ENCODE measurements at regions not wholly inside any gene's neighbourhood (a gene's known extent, or its start where the extent isn't known, plus 50 kb on each side); places are given as distances from the start of the nearest gene placed in this dataset.

GRCh38 chr3:182136008-182136910, 424.5 kb downstream of the SOX2 start:
- Mint-ChIP-seq H3K27me3 (peaks cover 15% of the 10 kb centered on the region), H3K9me3 (ENCODE audit: low read depth) (no peaks in the 10 kb centered on the region), H3K27ac (no peak overlapping the region), H3K36me3 (ENCODE audit: insufficient read depth) (no peaks in the 10 kb centered on the region), H3K4me1 (ENCODE audit: low read depth) (peaks cover 15% of the 10 kb centered on the region), H3K4me3 (ENCODE audit: low read depth) (no peak overlapping the region)
- DNase-seq (ENCODE audit: low spot score, unreplicated experiment): no peak
- no peak for TF ChIP-seq CTCF (IDR thresholded peaks at IDR 0.05; ENCODE audit: unreplicated experiment)

GRCh38 chr3:182138393-182138792, 426.7 kb downstream of the SOX2 start:
- Mint-ChIP-seq H3K36me3 (ENCODE audit: insufficient read depth) (no peaks in the 10 kb centered on the region), H3K9me3 (ENCODE audit: low read depth) (no peaks in the 10 kb centered on the region), H3K27ac (no peak overlapping the region), H3K27me3 (peaks cover 18% of the 10 kb centered on the region), H3K4me1 (ENCODE audit: low read depth) (peaks cover 15% of the 10 kb centered on the region), H3K4me3 (ENCODE audit: low read depth) (no peak overlapping the region)
- no peak for DNase-seq (ENCODE audit: low spot score, unreplicated experiment)
- TF ChIP-seq CTCF (IDR thresholded peaks at IDR 0.05; ENCODE audit: unreplicated experiment): no peak

- Mint-ChIP-seq H3K4me3 (ENCODE audit: low read depth) (no peak overlapping the region), H3K27me3 (peaks cover 20% of the 10 kb centered on the region), H3K4me1 (ENCODE audit: low read depth) (peaks cover 15% of the 10 kb centered on the region), H3K36me3 (ENCODE audit: insufficient read depth) (no peaks in the 10 kb centered on the region), H3K9me3 (ENCODE audit: low read depth) (no peaks in the 10 kb centered on the region), H3K27ac (no peak overlapping the region)
- no peak for DNase-seq (ENCODE audit: low spot score, unreplicated experiment)
- peak; percentile 30 for TF ChIP-seq CTCF (IDR thresholded peaks at IDR 0.05; ENCODE audit: unreplicated experiment)
These were observed 428.1 kb downstream of the SOX2 start for GRCh38 chr3:182139627-182140357.

GRCh38 chr3:182142928-182143327, 431.2 kb downstream of the SOX2 start:
- TF ChIP-seq CTCF (IDR thresholded peaks at IDR 0.05; ENCODE audit: unreplicated experiment): no peak
- no peak overlapping the region for H3K27ac Mint-ChIP-seq
- H3K27me3 Mint-ChIP-seq: peaks cover 28% of the 10 kb centered on the region
- H3K9me3 Mint-ChIP-seq (ENCODE audit: low read depth): peaks cover 2% of the 10 kb centered on the region
- DNase-seq (ENCODE audit: low spot score, unreplicated experiment): no peak
- no peak overlapping the region for H3K4me3 Mint-ChIP-seq (ENCODE audit: low read depth)
- no peaks in the 10 kb centered on the region for H3K36me3 Mint-ChIP-seq (ENCODE audit: insufficient read depth)
- no peaks in the 10 kb centered on the region for H3K4me1 Mint-ChIP-seq (ENCODE audit: low read depth)

- H3K9me3 Mint-ChIP-seq (ENCODE audit: low read depth): peaks cover 2% of the 10 kb centered on the region
- TF ChIP-seq CTCF (IDR thresholded peaks at IDR 0.05; ENCODE audit: unreplicated experiment): no peak
- no peak overlapping the region for H3K4me3 Mint-ChIP-seq (ENCODE audit: low read depth)
- no peaks in the 10 kb centered on the region for H3K36me3 Mint-ChIP-seq (ENCODE audit: insufficient read depth)
- no peaks in the 10 kb centered on the region for H3K4me1 Mint-ChIP-seq (ENCODE audit: low read depth)
- DNase-seq (ENCODE audit: low spot score, unreplicated experiment): no peak
- H3K27me3 Mint-ChIP-seq: peaks cover 31% of the 10 kb centered on the region
- no peak overlapping the region for H3K27ac Mint-ChIP-seq
These were observed 432.2 kb downstream of the SOX2 start for GRCh38 chr3:182143903-182144302.

Data from progenitor cell of endocrine pancreas (in vitro differentiated cells).